Prostate gland (tissue), 2 donors: ENCODE measurements at regions not wholly inside any gene's neighbourhood (a gene's known extent, or its start where the extent isn't known, plus 50 kb on each side); places are given as distances from the start of the nearest gene placed in this dataset.

Experiments used
- CTCF ChIP-seq, 4 experiments: fragments of 200-600 bp in 2 of 4; fragments of 450-650 bp in 2 of 4; sonication (generic) in 2 of 4; IDR thresholded peaks; 1 replicate in 3 of 4; 2 replicates in 1 of 4; pipeline ENCODE4 v1.5.1; 2016 to 2019; ENCODE audit warnings: antibody characterized with exemption in 4 of 4, mild to moderate bottlenecking in 2 of 4, moderate library complexity in 2 of 4
- POLR2A ChIP-seq: fragments of 450-650 bp; IDR thresholded peaks from one replicate; pipeline ENCODE4 v1.6.1; 2016; ENCODE audit warnings: antibody characterized with exemption, mild to moderate bottlenecking
- POLR2AphosphoS5 ChIP-seq: sonication (generic); formaldehyde crosslinking; IDR thresholded peaks from one replicate; pipeline ENCODE4 v1.6.1; 2017; ENCODE audit warnings: antibody characterized with exemption

DNA sequence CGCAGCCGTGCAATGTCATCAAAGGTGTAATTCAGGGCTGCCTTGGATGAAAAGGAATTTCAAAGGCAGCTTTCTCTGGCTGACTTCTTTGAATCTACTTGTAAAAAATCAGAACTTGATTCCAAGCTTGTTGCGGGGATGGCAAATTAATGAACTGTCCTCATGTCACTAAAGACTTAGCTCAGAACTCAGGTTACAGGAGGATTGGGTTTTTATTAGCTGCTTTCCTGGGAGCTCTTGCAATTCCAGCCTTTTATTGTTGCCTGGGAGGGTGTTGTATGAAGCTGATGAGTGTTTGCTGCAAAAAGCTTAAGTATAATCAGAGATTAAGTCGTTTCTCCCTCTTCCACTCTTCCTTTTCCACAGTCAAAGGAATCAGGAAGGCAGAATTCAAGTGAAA is 113.0 kb upstream of the CDH4 start:
- TF ChIP-seq CTCF (IDR thresholded peaks at IDR 0.05) (no peak), POLR2AphosphoS5 (no peak), POLR2A (no peak)
